ENCODE measurements at regions not wholly inside any gene's neighbourhood (a gene's known extent, or its start where the extent isn't known, plus 50 kb on each side); places are given as distances from the start of the nearest gene placed in this dataset.

DNA sequence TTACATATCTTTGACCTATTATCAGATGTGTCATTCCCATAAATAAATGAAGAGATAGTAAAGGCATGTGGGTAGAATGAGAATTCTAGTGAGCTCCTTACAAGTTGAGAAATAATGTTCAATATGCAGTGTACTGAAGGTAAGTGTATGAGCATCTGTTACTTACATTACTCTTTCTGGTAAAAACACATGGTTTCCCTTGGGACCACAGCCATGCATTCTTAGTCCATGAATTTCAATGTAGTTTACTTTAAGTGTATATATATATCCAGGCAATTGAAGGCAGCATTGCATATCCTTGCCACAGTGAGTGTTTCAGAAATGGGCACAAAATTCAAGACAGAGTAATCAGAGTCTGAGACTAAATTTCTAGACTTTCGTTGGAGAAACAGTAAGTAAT, 277.2 kb downstream of the CXXC4 start:
- no peak overlapping the region for H3K27ac ChIP-seq
- TF ChIP-seq POLR2A (IDR thresholded peaks at IDR 0.05) = no peak
- TF ChIP-seq, protein P1, sequence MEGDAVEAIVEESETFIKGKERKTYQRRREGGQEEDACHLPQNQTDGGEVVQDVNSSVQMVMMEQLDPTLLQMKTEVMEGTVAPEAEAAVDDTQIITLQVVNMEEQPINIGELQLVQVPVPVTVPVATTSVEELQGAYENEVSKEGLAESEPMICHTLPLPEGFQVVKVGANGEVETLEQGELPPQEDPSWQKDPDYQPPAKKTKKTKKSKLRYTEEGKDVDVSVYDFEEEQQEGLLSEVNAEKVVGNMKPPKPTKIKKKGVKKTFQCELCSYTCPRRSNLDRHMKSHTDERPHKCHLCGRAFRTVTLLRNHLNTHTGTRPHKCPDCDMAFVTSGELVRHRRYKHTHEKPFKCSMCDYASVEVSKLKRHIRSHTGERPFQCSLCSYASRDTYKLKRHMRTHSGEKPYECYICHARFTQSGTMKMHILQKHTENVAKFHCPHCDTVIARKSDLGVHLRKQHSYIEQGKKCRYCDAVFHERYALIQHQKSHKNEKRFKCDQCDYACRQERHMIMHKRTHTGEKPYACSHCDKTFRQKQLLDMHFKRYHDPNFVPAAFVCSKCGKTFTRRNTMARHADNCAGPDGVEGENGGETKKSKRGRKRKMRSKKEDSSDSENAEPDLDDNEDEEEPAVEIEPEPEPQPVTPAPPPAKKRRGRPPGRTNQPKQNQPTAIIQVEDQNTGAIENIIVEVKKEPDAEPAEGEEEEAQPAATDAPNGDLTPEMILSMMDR (IDR thresholded peaks at IDR 0.05) = no peak
- H3K4me1 ChIP-seq = no peaks in the 10 kb centered on the region
- H3K9me3 ChIP-seq = peaks cover 0 to 5% (median 0%) of the 10 kb centered on the region in 12 donors
- no peak for DNase-seq
- no peaks in the 10 kb centered on the region for H3K27me3 ChIP-seq
- no peak for ATAC-seq
- intact Hi-C loops (cut with DNase I) = no loop called here
- no peaks in the 10 kb centered on the region for H3K36me3 ChIP-seq
- 39 to 55% (median 46%) methylated on average over 1 of the region's 1 CpG for WGBS, 4 donors
- no peak overlapping the region for H3K4me3 ChIP-seq

DNA sequence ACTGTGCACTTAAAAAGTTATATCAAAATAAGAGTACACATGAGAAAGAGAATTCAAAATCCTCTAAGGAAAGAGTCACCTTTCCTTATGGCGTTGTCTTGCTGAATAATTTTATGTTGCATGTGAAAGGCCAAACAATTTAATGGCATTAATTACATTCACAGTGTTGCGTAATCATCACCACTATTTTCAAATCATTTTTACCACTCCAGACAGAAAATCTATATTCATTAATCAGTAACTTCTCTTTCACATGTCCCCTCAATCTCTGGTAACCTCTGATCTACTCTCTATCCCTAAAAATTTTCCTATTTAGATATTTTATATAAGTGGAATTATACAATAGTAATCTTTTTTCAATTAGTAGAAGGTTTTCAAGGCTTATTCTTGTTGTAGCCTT, 283.0 kb downstream of the CXXC4 start:
- Histone ChIP-seq H3K4me1 (no peaks in the 10 kb centered on the region), H3K9me3 (peaks cover 0 to 5% (median 0%) of the 10 kb centered on the region in 12 donors), H3K4me3 (no peak overlapping the region), H3K27ac (no peak overlapping the region), H3K27me3 (no peaks in the 10 kb centered on the region), H3K36me3 (no peaks in the 10 kb centered on the region)
- ATAC-seq (no peak), DNase-seq (no peak)
- TF ChIP-seq, protein P1 (IDR thresholded peaks at IDR 0.05) = no peak
- no peak for TF ChIP-seq POLR2A (IDR thresholded peaks at IDR 0.05)
- WGBS, 4 donors = 84 to 95% (median 93%) methylated on average over 2 of the region's 2 CpGs
- intact Hi-C loops (cut with DNase I) = no loop called here

DNA sequence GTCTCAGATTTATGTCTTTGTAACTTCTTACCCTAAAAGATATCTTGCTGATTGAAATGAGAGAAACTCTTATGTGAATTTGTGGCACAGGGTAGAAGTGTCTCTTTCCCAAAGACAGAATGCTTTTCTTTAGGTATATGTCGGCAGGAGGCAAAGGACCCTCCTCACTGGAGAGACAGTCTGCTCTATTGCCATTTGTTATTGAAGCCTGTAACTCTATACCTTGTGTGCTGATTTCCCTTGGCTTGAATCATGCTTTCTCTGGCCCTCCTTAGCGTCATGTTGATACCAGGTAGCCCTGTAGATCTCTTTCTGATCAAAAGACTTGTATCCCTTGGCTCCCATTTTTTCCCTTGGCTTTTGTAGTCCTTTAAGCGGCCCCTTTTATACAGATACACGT, 284.3 kb downstream of the CXXC4 start:
- intact Hi-C loops (cut with DNase I) = no loop called here
- H3K4me3 ChIP-seq = no peak overlapping the region
- H3K4me1 ChIP-seq = no peaks in the 10 kb centered on the region
- no peaks in the 10 kb centered on the region for H3K36me3 ChIP-seq
- WGBS, 4 donors = 67 to 76% (median 70%) methylated on average over 4 of the region's 4 CpGs
- peaks cover 0 to 5% (median 0%) of the 10 kb centered on the region in 12 donors for H3K9me3 ChIP-seq
- no peak for DNase-seq
- ATAC-seq = no peak
- H3K27ac ChIP-seq = no peak overlapping the region
- TF ChIP-seq, protein P1 (IDR thresholded peaks at IDR 0.05) = no peak
- no peak for TF ChIP-seq POLR2A (IDR thresholded peaks at IDR 0.05)
- H3K27me3 ChIP-seq = no peaks in the 10 kb centered on the region

DNA sequence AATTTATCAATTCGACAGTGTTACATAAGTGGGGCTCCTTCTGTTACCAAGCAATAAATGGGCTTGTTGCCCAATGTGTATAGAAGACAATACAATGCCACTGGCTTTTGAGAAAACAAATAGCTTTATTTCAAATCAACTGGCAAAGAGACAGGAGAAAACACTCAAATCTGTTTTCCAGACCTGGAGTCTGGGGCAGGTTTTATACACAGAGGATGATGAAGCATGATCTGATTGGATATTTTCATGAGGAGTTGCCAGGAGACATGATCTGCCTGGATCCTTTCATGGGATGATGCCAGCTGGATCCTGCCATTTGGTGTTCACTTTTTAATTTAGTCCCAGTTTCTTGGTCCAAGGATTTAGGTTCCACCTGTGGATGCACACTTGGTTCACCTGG, 287.9 kb downstream of the CXXC4 start:
- TF ChIP-seq, protein P1 (IDR thresholded peaks at IDR 0.05) = no peak
- no peak for TF ChIP-seq POLR2A (IDR thresholded peaks at IDR 0.05)
- no peaks in the 10 kb centered on the region for H3K4me1 ChIP-seq
- no peak for DNase-seq
- no peak overlapping the region for H3K27ac ChIP-seq
- no peak for ATAC-seq
- intact Hi-C loops (cut with DNase I) = no loop called here
- no peaks in the 10 kb centered on the region for H3K36me3 ChIP-seq
- H3K9me3 ChIP-seq = no peaks in the 10 kb centered on the region
- 35 to 54% (median 44%) methylated on average over 1 of the region's 1 CpG for WGBS, 4 donors
- no peak overlapping the region for H3K4me3 ChIP-seq
- no peaks in the 10 kb centered on the region for H3K27me3 ChIP-seq
